GM19455 (cell line): ENCODE measurements at regions not wholly inside any gene's neighbourhood (a gene's known extent, or its start where the extent isn't known, plus 50 kb on each side); places are given as distances from the start of the nearest gene placed in this dataset.

ENCODE experiments used
- ATAC-seq: cut with Tn5 transposase; IDR thresholded peaks from one replicate; pipeline ENCODE4 v1.9.1; 2021; ENCODE audit not compliant: unreplicated experiment

- no peak for ATAC-seq
Observed at GRCh38 chr3:9301091-9301490, 51.6 kb upstream of the SRGAP3 start.

- ATAC-seq: no peak
Observed at GRCh38 chr3:9301798-9302197, 52.4 kb upstream of the SRGAP3 start.

- ATAC-seq: peak; percentile 90
Observed at GRCh38 chr3:9302425-9303181, 53.2 kb upstream of the SRGAP3 start.

GRCh38 chr3:9308298-9308990 lies 54.4 kb upstream of the THUMPD3 start:
- no peak for ATAC-seq

- no peak for ATAC-seq
Observed at GRCh38 chr3:9310043-9310442, 52.8 kb upstream of the THUMPD3 start.

GRCh38 chr3:9311228-9311627 lies 51.6 kb upstream of the THUMPD3 start:
- ATAC-seq: no peak
